ENCODE measurements at regions not wholly inside any gene's neighbourhood (a gene's known extent, or its start where the extent isn't known, plus 50 kb on each side); places are given as distances from the start of the nearest gene placed in this dataset.
"Not testable (repeated sequence)": the region's sequence is repeated elsewhere in the genome, so short reads cannot be mapped to it uniquely, and the experiment has no call there.

GRCh38 chr4:45467157-45467556, 656.7 kb downstream of the GABRG1 start:
- Histone ChIP-seq H3K4me1 (ENCODE audit: insufficient read depth) (no peaks in the 10 kb centered on the region), H3K4me3 (no peak overlapping the region), H3K27ac (no peak overlapping the region), H3K9me3 (no peaks in the 10 kb centered on the region), H3K27me3 (no peaks in the 10 kb centered on the region), H3K36me3 (no peaks in the 10 kb centered on the region)
- TF ChIP-seq POLR2A (IDR thresholded peaks at IDR 0.05) (no peak), EP300 (IDR thresholded peaks at IDR 0.05) (no peak), CTCF (IDR thresholded peaks at IDR 0.05) (no peak)
- WGBS, 3 donors = 85 to 88% (median 88%) methylated on average over 4 of the region's 4 CpGs
- intact Hi-C loops (cut with DNase I) = no loop called here
- DNase-seq = no peak

- H3K27me3 ChIP-seq; H3K27ac ChIP-seq; H3K4me1 ChIP-seq (ENCODE audit: insufficient read depth); H3K9me3 ChIP-seq; H3K36me3 ChIP-seq; intact Hi-C loops (cut with DNase I); H3K4me3 ChIP-seq; DNase-seq: not testable (repeated sequence)
- 70 to 81% (median 77%) methylated on average over 4 of the region's 4 CpGs for WGBS, 3 donors
Observed at GRCh38 chr4:45460157-45460556, 663.7 kb downstream of the GABRG1 start.

DNA sequence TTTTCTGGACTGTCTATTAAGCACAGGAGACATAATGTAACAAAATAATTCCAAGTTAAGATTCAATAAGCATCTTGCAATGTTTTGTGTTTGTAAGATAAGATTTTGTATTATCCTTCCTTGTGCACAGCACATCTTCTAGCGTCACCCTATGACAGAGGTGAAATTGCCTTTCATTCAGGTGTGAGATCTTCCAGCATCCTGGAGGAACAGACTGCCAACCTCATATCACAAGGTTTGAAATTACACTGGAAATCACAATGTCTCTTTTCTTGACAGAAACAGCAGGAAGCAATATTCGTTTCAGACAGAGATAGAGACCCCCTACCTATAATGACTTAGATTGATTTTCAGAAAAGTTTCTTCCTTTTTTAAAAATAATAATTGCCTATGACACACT, 668.6 kb downstream of the GABRG1 start:
- H3K4me3 ChIP-seq = no peak overlapping the region
- no peaks in the 10 kb centered on the region for H3K36me3 ChIP-seq
- H3K4me1 ChIP-seq (ENCODE audit: insufficient read depth) = no peaks in the 10 kb centered on the region
- WGBS, 3 donors = 58 to 76% (median 59%) methylated on average over 2 of the region's 2 CpGs
- no peaks in the 10 kb centered on the region for H3K27me3 ChIP-seq
- intact Hi-C loops (cut with DNase I) = no loop called here
- TF ChIP-seq POLR2A (IDR thresholded peaks at IDR 0.05) = no peak
- TF ChIP-seq EP300 (IDR thresholded peaks at IDR 0.05) = no peak
- no peak for TF ChIP-seq CTCF (IDR thresholded peaks at IDR 0.05)
- no peak for DNase-seq
- no peak overlapping the region for H3K27ac ChIP-seq
- no peaks in the 10 kb centered on the region for H3K9me3 ChIP-seq

DNA sequence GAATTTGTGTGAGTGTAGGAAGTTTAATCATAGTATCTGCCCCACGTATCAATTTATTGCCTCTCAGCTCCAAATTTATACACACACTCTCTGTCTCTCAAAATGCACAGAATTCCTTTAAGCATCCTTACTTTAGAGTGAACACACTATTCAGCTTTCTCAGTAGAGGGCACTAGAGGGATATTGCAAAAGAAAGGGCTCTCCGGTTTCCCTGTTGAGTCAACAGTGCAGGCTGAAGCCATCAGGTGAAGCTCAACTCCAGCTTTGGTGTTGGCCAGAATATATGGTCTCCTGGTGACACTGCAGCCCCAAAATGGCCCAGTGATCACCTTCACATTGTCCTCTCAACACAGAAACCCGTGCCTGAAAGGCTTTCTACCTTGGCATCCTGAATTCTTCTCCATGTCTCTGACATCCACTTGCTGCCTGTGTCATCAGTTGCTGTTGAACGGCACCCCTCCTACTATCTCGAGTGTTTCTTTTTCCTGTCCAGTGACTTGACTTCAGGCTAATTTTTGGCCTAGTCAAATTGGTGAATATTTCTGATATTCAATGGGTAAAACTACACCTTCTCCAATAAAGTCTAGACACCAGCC, 670.5 kb downstream of the GABRG1 start:
- DNase-seq = no peak
- Histone ChIP-seq H3K27ac (no peak overlapping the region), H3K9me3 (no peaks in the 10 kb centered on the region), H3K27me3 (no peaks in the 10 kb centered on the region), H3K36me3 (no peaks in the 10 kb centered on the region), H3K4me1 (ENCODE audit: insufficient read depth) (no peaks in the 10 kb centered on the region), H3K4me3 (no peak overlapping the region)
- TF ChIP-seq POLR2A (IDR thresholded peaks at IDR 0.05) (no peak), EP300 (IDR thresholded peaks at IDR 0.05) (no peak), CTCF (IDR thresholded peaks at IDR 0.05) (no peak)
- intact Hi-C loops (cut with DNase I) = no loop called here
- 33 to 42% (median 35%) methylated on average over 5 of the region's 5 CpGs for WGBS, 3 donors

GRCh38 chr4:45442466-45442865, 681.4 kb downstream of the GABRG1 start:
- no peak for DNase-seq
- no peaks in the 10 kb centered on the region for H3K27me3 ChIP-seq
- intact Hi-C loops (cut with DNase I) = no loop called here
- TF ChIP-seq POLR2A (IDR thresholded peaks at IDR 0.05) (no peak), EP300 (IDR thresholded peaks at IDR 0.05) (no peak), CTCF (IDR thresholded peaks at IDR 0.05) (no peak)
- no peaks in the 10 kb centered on the region for H3K4me1 ChIP-seq (ENCODE audit: insufficient read depth)
- H3K27ac ChIP-seq = no peak overlapping the region
- no peaks in the 10 kb centered on the region for H3K36me3 ChIP-seq
- 36 to 63% (median 60%) methylated on average over 1 of the region's 1 CpG for WGBS, 3 donors
- H3K4me3 ChIP-seq = no peak overlapping the region
- no peaks in the 10 kb centered on the region for H3K9me3 ChIP-seq
